Neural progenitor cell (in vitro differentiated cells): ENCODE measurements at regions not wholly inside any gene's neighbourhood (a gene's known extent, or its start where the extent isn't known, plus 50 kb on each side); places are given as distances from the start of the nearest gene placed in this dataset.

Experiments used
- EZH2 ChIP-seq: fragments of 200-600 bp; sonication (generic); IDR thresholded peaks from 2 replicates; pipeline ENCODE4 v1.6.1; 2017; ENCODE audit warnings: antibody characterized with exemption, mild to moderate bottlenecking, moderate library complexity
- EZH2phosphoT487 ChIP-seq: fragments of 200-600 bp; sonication (generic); IDR thresholded peaks from 2 replicates; pipeline ENCODE4 v1.6.1; 2017; ENCODE audit warnings: antibody characterized with exemption
- TF ChIP-seq, protein P1 (sequence below): fragments of 200-600 bp; sonication (generic); IDR thresholded peaks from 2 replicates; pipeline ENCODE4 v1.5.1; 2017; ENCODE audit warnings: antibody characterized with exemption, mild to moderate bottlenecking

DNA sequence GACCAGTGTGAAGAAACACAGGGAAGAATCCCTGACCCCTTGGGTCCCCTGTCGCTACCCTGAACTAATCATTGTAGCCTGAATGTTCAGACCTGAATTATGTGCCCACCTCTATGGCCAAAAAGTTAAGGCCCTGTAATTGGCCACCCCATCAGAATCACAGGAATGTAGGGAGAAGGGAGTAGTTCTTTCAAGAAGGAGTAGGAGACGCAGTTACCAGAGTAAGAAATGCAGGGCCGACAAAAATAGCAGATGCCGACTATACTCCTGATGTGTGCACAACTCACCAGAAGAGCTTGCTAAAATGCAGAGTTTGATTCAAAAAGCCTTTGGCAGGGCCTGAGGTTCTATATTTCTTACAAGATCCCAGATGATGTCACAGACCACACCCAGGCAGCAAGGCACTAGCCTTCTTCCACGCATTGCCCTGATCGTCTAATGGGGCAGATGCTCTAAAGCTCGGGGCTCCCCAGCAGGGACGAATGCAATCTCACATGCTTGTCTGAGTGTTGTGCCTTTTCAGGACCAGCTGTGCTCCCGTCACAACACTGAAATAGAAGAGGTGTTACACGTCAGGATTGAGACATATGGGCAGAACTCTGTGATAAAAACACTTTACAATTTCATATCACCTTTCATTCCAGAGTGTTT lies 161.0 kb upstream of the FAM241A start:
- TF ChIP-seq, protein P1, sequence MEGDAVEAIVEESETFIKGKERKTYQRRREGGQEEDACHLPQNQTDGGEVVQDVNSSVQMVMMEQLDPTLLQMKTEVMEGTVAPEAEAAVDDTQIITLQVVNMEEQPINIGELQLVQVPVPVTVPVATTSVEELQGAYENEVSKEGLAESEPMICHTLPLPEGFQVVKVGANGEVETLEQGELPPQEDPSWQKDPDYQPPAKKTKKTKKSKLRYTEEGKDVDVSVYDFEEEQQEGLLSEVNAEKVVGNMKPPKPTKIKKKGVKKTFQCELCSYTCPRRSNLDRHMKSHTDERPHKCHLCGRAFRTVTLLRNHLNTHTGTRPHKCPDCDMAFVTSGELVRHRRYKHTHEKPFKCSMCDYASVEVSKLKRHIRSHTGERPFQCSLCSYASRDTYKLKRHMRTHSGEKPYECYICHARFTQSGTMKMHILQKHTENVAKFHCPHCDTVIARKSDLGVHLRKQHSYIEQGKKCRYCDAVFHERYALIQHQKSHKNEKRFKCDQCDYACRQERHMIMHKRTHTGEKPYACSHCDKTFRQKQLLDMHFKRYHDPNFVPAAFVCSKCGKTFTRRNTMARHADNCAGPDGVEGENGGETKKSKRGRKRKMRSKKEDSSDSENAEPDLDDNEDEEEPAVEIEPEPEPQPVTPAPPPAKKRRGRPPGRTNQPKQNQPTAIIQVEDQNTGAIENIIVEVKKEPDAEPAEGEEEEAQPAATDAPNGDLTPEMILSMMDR: no peak
- TF ChIP-seq EZH2 (no peak), EZH2phosphoT487 (no peak)
